NCI-H2107 treated with DMSO at 0.1 percent for 48 hours (cell line): ENCODE measurements at regions not wholly inside any gene's neighbourhood (a gene's known extent, or its start where the extent isn't known, plus 50 kb on each side); places are given as distances from the start of the nearest gene placed in this dataset.

Source experiments
- DNase-seq: peaks from one replicate; lab custom pipeline; 2025; ENCODE audit not compliant: unreplicated experiment; lab: John Stamatoyannopoulos, UW

GRCh38 chr6:26214803-26215584, 127.8 kb downstream of the HFE start:
- DNase-seq = no peak

DNA sequence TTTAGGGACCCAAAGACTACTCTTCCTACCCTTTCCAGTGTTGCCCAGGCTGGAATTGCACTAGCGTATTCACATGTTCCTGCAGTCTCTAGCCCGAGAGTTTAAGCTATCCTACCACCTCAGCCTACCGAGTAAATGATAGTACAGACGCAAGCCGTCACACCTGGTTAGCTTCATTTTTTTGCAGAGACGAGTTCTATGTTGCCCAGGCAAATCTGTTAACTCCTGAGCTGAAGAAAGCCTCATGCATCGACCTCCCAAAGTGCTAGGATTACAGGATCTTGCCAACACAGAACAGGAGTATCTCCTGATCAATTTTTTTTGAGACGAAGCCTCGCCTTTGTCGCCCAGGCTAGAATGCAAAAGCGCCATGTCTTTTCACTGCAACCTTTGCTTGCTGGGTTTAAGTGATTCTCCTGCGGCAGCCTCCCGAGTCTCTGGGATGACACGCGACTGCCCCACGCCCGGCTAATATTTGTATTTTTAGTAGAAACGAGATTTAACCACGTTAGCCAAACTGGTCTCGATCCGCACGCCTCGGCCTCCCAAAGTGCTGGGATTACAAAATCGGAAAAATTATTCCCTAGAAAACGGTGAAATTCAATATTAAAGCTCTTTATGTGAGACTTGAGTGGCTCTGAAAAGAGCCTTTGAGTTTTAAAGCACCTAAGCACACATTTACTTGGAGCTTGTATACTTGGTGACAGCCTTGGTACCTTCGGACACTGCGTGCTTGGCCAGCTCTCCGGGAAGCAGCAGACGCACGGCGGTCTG, 128.5 kb downstream of the HFE start:
- no peak for DNase-seq

DNA sequence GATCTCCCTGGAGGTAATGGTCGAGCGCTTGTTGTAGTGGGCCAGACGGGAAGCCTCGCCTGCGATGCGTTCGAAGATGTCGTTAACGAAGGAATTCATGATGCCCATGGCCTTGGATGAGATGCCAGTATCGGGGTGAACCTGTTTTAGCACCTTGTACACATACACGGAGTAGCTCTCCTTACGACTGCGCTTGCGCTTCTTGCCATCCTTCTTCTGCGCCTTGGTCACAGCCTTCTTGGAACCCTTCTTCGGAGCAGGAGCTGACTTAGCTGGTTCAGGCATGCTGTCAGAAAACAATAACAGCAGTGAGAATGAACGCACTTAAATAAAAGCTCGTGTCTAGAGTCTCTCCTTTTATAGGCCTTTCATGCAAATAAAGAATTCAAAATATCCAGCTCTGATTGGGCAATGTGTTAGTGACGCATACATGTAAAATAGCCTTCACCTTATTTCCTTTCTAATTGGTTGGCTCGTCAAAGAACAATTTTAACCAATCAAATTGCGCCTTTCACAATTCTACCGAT, 129.2 kb downstream of the HFE start:
- peak; percentile 93 for DNase-seq

GRCh38 chr6:26216886-26217713, 129.9 kb downstream of the HFE start:
- no peak for DNase-seq

GRCh38 chr6:26217714-26218075, 130.5 kb downstream of the HFE start:
- DNase-seq = no peak

- no peak for DNase-seq
These were observed 131.6 kb downstream of the HFE start for GRCh38 chr6:26218824-26219223.

DNA sequence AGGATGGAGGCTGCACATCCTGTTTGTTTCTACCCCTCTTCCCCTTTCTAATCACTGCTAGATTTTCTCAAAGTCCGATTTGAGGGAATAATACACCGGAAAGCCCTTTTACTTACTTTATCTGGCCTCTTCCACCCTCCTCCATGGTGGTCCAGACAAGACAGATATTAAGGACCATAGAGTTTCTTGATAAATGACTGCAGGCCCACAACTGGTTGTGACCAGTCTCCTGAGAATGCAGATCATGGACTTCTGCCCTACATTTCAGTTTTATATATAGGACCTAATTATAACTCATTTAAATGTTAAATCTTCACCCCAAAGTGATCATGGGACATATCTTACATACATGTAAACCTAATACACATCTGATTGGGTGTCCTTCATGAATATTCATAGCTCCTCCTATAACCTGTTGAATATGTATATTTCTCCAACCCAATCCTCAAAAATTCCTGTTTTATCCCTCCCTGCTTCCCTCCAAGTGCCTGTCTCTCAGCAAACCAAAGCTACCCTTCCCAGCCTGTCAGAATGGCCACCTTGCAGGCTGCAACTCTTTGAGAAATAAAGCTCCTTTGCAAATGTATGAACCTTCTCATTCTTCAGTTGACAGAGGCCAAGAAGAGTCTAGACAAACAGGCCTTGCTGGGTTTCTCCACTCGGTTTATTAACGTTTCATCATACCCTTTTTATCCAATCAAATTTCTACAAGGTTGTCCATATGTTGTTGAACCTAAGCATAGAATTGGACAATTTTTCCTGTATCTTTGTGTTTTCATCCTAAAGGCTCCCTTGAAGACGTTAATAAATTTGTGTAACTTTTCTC, 133.1 kb downstream of the HFE start:
- no peak for DNase-seq

- no peak for DNase-seq
These were observed 134.0 kb downstream of the HFE start for GRCh38 chr6:26221186-26221585.

DNA sequence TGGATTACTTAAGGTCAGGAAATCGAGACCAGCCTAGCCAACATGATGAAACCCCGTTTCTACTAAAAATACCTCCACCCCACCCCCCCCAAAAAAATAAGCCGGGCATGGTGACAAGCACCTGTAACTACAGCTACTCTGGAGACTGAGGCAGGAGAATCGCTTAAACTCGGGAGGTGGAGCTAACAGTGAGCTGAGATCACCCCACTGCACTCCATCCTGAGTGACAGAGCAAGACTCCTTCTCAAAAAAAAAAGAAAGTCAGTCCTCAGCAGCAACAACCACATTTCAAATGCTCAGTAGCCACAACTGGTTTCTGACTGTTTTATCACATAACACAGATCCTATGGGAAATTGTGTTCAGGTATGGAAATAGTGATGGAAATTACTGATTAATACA, 135.3 kb downstream of the HFE start:
- DNase-seq = no peak

DNA sequence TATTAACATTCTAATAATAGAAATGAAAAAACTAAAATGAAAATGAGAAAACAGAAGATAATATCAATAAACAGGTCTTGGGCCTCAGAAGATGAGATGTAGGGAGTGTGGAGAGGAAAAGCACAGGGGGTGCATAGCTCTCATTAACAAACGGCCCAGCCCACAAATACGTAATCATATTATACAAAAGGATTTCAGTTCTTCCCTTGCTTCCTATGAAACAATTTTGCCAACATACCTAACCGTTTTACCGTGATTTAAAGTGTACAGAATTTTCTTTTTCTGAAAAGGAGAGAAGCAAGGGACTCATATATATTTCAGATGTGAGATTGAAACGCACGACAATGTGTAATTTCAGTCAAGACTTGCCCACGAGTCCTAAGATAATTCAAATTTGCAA, 136.0 kb downstream of the HFE start:
- no peak for DNase-seq

GRCh38 chr6:26223650-26224546, 136.7 kb downstream of the HFE start:
- no peak for DNase-seq

DNA sequence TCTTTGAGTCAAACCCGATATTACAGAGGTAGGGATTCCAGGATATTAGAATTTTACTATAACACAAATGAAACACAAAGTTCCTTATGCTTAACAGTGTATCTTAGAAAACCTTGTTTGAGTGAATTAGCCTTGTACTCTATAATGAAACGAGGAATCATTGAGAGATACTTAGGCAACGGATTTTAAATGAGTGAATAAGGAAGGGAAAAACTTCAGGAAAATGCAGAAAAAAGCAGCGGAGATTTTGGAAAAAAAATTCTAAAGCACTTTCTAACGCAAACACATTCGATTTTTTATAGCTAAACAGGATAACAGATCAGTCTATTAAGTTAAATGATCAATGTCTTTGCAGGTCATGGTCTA, 137.3 kb downstream of the HFE start:
- no peak for DNase-seq

GRCh38 chr6:26224940-26225847, 138.0 kb downstream of the HFE start:
- DNase-seq = no peak

DNA sequence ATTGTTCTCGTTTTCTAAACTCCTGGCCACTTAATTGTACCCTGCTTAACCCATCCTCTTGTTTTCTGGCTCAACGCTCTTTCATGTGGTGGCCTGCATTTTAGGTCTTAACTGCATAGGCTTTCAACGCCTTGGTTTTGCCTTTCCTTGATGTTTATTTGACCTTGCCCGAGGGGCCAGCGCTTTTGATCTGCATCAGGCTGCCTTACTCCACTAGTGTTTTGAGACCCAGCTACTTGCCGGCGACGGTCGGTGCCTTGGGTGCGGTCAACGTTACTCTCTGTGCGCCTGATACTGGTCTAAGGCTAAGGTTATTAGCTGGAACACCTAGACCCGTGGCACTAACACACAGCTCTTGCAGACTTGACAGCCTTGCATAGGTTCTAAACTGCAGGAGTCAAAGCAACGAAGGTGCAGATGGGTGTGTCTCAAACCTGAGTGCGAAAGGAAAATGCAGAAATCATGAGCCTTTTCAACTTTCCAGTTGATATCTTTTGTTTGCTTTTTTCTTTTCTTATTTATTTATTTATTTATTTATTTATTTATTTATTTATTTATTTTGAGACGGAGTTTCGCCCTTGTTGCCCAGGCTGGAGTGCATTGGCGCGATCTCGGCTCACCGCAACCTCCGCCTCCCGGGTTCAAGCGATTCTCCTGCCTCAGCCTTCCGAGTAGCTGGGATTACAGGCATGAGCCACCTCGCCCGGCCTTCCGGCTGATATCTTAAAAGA, 138.8 kb downstream of the HFE start:
- DNase-seq = no peak

GRCh38 chr6:26226579-26226967, 138.4 kb upstream of the BTN3A2 start:
- no peak for DNase-seq

DNA sequence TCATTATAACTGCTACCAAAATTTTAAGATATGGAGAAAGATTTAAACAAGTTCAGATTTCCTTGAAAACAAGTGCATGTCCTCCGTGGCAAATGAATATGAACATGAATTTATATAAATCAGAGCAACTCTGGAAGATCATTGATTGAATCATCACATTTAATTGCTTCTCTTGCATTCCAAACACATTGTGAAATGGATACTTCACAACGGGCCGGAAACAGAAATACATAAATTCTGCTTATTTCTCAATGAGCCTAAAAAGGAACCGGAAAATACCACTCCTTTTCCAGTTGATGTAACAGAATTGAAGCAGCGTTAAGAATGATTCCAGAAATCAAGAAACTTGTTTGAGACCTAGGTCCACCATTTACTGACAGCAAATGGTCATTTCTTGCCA, 134.6 kb upstream of the BTN3A2 start:
- DNase-seq = no peak

- DNase-seq = no peak
These were observed 133.9 kb upstream of the BTN3A2 start for GRCh38 chr6:26231006-26231587.
